Neural progenitor cell (in vitro differentiated cells): ENCODE measurements at regions not wholly inside any gene's neighbourhood (a gene's known extent, or its start where the extent isn't known, plus 50 kb on each side); places are given as distances from the start of the nearest gene placed in this dataset.

ENCODE experiments used
- EZH2phosphoT487 ChIP-seq: fragments of 200-600 bp; sonication (generic); IDR thresholded peaks from 2 replicates; pipeline ENCODE4 v1.6.1; 2017; ENCODE audit warnings: antibody characterized with exemption
- TF ChIP-seq, protein P1 (sequence below): fragments of 200-600 bp; sonication (generic); IDR thresholded peaks from 2 replicates; pipeline ENCODE4 v1.5.1; 2017; ENCODE audit warnings: antibody characterized with exemption, mild to moderate bottlenecking

DNA sequence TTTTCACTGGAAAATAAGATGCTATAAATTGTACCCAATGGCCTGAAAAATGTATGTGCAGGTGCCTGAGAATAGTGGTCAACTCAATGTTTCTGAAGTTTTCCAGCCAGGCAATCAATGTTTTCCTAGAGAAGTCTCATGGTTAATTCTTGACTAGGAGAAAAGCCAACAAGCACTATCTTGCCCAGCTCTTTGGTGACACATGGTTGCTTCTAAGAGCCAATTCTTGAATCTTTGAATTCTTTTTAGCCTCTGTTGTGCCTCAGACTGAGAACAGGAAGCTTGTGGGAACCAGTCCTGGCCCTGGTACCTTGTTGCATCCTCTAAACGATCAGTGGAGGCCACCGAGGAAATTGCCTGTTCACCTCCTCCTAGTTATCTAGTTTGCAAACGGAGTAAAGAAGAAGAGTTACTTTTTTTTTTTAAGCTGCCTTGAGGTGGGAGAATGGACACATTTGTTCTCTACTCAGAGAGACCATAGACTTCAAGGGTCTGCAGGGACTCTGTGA is 144.0 kb upstream of the MKLN1 start:
- no peak for TF ChIP-seq EZH2phosphoT487
- TF ChIP-seq, protein P1, sequence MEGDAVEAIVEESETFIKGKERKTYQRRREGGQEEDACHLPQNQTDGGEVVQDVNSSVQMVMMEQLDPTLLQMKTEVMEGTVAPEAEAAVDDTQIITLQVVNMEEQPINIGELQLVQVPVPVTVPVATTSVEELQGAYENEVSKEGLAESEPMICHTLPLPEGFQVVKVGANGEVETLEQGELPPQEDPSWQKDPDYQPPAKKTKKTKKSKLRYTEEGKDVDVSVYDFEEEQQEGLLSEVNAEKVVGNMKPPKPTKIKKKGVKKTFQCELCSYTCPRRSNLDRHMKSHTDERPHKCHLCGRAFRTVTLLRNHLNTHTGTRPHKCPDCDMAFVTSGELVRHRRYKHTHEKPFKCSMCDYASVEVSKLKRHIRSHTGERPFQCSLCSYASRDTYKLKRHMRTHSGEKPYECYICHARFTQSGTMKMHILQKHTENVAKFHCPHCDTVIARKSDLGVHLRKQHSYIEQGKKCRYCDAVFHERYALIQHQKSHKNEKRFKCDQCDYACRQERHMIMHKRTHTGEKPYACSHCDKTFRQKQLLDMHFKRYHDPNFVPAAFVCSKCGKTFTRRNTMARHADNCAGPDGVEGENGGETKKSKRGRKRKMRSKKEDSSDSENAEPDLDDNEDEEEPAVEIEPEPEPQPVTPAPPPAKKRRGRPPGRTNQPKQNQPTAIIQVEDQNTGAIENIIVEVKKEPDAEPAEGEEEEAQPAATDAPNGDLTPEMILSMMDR = no peak
